Kidney (tissue), 13 donors: ENCODE measurements at regions not wholly inside any gene's neighbourhood (a gene's known extent, or its start where the extent isn't known, plus 50 kb on each side); places are given as distances from the start of the nearest gene placed in this dataset.
A peak's percentile ranks its signal among the peaks of the same experiment; 100 is the strongest.

Experiments used
- DNase-seq, 5 donors: peaks; one replicate each; pipeline ENCODE4 v3.0.0-alpha.2; 2013 to 2020
- FAIRE-seq: peaks from 2 replicates; lab custom pipeline; 2012; peaks lifted over from hg19 to GRCh38; lab: Jason Lieb, UNC
- H3K27ac ChIP-seq, 2 donors: one replicate each; pipeline ENCODE4 v1.7.0; 2013; ENCODE audit warnings: low read depth in 2 of 2, low read length in 2 of 2, inconsistent platforms in 1 of 2
- H3K27me3 ChIP-seq: one replicate; pipeline ENCODE4 v1.7.1; 2013; ENCODE audit warnings: low read length, inconsistent platforms; ENCODE audit not compliant: control insufficient read depth, insufficient read depth
- H3K36me3 ChIP-seq, 3 donors: one replicate each; pipeline versions ENCODE4 v1.7.0 to v1.7.1; 2013; ENCODE audit warnings: low read length in 3 of 3, control low read depth in 1 of 3, inconsistent platforms in 1 of 3; ENCODE audit not compliant: insufficient read depth in 3 of 3, control insufficient read depth in 2 of 3
- H3K4me1 ChIP-seq, 3 donors: one replicate each; pipeline versions ENCODE4 v1.7.0 to v1.7.1; 2013; ENCODE audit warnings: low read length in 3 of 3, inconsistent platforms in 1 of 3, low read depth in 1 of 3; ENCODE audit not compliant: control insufficient read depth in 2 of 3, insufficient read depth in 2 of 3
- H3K4me3 ChIP-seq, 3 donors: one replicate each; pipeline versions ENCODE4 v1.7.0 to v1.8.1; 2013; ENCODE audit warnings: low read length in 3 of 3, control low read depth in 1 of 3, inconsistent platforms in 1 of 3
- H3K9ac ChIP-seq, 3 donors: one replicate each; pipeline versions ENCODE4 v1.7.0 to v1.7.1; 2013; ENCODE audit warnings: low read length in 3 of 3, control low read depth in 1 of 3, inconsistent platforms in 1 of 3
- H3K9me3 ChIP-seq, 3 donors: one replicate each; pipeline versions ENCODE4 v1.7.0 to v1.7.1; 2013; ENCODE audit warnings: low read length in 3 of 3, control low read depth in 1 of 3, inconsistent platforms in 1 of 3; ENCODE audit not compliant: control insufficient read depth in 2 of 3, insufficient read depth in 1 of 3
- intact Hi-C: fragments of 100-400 bp; cut with DNase I; formaldehyde crosslinking; loops from one replicate; pipeline ENCODE4 v1.11.1; 2022
- TF ChIP-seq, protein P1 (sequence below): IDR thresholded peaks from 3 replicates; pipeline ENCODE4 v1.5.1; 2012; ENCODE audit warnings: mild to moderate bottlenecking, moderate library complexity, borderline replicate concordance; ENCODE audit not compliant: insufficient read depth; ENCODE audit errors: extremely low read depth
- donor health status: control.
- donor health status: control.
- donor health status: control.
- donor health status: control.
- donor health status: control.
- donor health status: DM: yes; HTN: yes; CAD: no.
- donor health status: Normal renal cell carcinoma (clear cell type).

DNA sequence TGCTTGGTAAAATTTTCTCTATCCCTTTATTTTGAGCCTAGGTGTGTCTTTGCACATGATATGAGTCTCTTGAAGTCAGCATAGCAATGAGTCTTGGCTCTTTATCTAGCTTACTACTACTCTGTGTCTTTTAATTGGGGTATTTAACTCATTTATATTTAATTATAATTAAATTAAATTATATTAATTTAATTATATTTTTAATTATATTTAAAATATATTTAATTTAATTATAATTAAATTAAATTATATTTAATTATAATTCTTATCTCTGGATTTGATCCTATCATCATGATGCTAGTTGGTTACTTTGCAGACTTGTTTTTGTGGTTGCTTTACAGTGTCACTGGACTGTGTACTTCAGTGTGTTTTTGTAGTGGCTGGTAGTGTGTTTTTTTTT lies 201.2 kb upstream of the ITM2A start:
- no peak overlapping the region for H3K27ac ChIP-seq
- no peaks in the 10 kb centered on the region for H3K27me3 ChIP-seq
- no peaks in the 10 kb centered on the region for H3K36me3 ChIP-seq
- H3K9ac ChIP-seq = no peak overlapping the region
- TF ChIP-seq, protein P1, sequence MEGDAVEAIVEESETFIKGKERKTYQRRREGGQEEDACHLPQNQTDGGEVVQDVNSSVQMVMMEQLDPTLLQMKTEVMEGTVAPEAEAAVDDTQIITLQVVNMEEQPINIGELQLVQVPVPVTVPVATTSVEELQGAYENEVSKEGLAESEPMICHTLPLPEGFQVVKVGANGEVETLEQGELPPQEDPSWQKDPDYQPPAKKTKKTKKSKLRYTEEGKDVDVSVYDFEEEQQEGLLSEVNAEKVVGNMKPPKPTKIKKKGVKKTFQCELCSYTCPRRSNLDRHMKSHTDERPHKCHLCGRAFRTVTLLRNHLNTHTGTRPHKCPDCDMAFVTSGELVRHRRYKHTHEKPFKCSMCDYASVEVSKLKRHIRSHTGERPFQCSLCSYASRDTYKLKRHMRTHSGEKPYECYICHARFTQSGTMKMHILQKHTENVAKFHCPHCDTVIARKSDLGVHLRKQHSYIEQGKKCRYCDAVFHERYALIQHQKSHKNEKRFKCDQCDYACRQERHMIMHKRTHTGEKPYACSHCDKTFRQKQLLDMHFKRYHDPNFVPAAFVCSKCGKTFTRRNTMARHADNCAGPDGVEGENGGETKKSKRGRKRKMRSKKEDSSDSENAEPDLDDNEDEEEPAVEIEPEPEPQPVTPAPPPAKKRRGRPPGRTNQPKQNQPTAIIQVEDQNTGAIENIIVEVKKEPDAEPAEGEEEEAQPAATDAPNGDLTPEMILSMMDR = no peak
- H3K9me3 ChIP-seq = no peaks in the 10 kb centered on the region
- intact Hi-C loops = no loop called here
- H3K4me3 ChIP-seq = no peak overlapping the region
- FAIRE-seq (peak; percentile 96), DNase-seq (no peak)
- no peaks in the 10 kb centered on the region for H3K4me1 ChIP-seq

DNA sequence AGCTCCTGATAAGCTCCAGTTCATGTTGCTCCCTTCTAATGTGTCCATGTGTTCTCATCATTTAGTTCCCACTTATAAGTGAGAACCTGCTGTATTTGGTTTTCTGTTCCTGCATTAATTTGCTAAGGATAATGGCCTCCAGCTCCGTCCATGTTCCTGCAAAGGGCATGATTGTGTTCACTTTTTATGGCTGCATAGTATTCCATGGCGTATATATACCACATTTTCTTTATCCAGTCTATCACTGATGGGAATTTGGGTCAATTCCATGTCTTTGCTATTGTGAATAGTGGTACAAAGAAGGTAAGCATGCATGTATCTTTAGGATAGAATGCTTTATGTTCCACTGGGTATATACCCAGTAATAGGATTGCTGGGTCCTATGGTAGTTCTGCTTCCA lies 197.2 kb upstream of the ITM2A start:
- Histone ChIP-seq H3K9ac (no peak overlapping the region), H3K9me3 (no peaks in the 10 kb centered on the region), H3K4me3 (no peak overlapping the region), H3K27me3 (no peaks in the 10 kb centered on the region), H3K4me1 (no peaks in the 10 kb centered on the region), H3K36me3 (no peaks in the 10 kb centered on the region), H3K27ac (no peak overlapping the region)
- no peak for FAIRE-seq
- TF ChIP-seq, protein P1 = no peak
- intact Hi-C loops = no loop called here
- no peak for DNase-seq

DNA sequence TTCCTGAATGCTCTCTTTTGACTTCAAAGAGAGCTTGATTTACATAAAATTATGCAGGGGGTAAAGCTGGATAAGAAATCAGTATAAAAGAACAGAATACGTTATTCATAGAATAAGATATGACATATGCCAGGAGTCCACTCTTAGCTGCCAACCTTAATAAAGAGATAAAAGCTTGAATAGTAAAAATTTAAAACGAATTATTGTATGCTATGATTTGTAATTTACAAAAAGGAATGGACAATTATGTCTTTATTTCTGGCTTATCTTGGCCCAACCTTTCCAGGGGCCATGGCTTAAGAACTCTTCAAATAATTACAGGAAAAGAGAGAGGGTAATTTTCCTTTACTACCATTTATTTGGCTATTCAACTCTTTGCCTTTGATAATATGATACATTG lies 192.2 kb upstream of the ITM2A start:
- TF ChIP-seq, protein P1 = no peak
- DNase-seq (no peak), FAIRE-seq (no peak)
- H3K27ac ChIP-seq = no peak overlapping the region
- intact Hi-C loops = no loop called here
- no peaks in the 10 kb centered on the region for H3K36me3 ChIP-seq
- no peaks in the 10 kb centered on the region for H3K4me1 ChIP-seq
- no peaks in the 10 kb centered on the region for H3K27me3 ChIP-seq
- no peaks in the 10 kb centered on the region for H3K9me3 ChIP-seq
- H3K9ac ChIP-seq = no peak overlapping the region
- H3K4me3 ChIP-seq = no peak overlapping the region

DNA sequence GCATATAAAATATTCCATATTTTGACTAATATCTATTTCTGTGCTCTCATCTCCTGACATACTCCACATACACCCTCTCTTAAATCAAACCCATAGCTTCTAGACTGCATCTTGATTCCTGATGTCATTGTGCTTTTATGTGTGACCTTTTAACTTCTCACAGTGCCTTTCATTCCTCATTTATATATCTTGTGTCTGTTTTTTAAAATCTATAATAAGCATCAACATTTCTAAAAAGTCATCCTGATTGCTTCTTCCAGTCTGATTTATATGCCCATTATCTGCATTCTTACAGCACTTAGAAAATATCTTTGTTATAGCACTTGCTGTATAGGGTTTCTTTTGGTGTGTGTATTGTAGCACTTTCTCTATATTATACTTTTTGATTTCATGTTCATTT lies 190.1 kb upstream of the ITM2A start:
- Histone ChIP-seq H3K36me3 (no peaks in the 10 kb centered on the region), H3K4me1 (no peaks in the 10 kb centered on the region), H3K4me3 (no peak overlapping the region), H3K27ac (no peak overlapping the region), H3K9ac (no peak overlapping the region), H3K27me3 (no peaks in the 10 kb centered on the region), H3K9me3 (no peaks in the 10 kb centered on the region)
- intact Hi-C loops = no loop called here
- TF ChIP-seq, protein P1 = no peak
- FAIRE-seq = no peak
- DNase-seq = no peak
